Nephron (organoid): ENCODE measurements at regions not wholly inside any gene's neighbourhood (a gene's known extent, or its start where the extent isn't known, plus 50 kb on each side); places are given as distances from the start of the nearest gene placed in this dataset.

Source experiments
- H3K27ac Mint-ChIP-seq, 3 experiments: 2 replicates each; pipeline ENCODE4 v1.8.0; 2020; ENCODE audit warnings: mixed read lengths in 3 of 3, mild to moderate bottlenecking in 2 of 3, moderate library complexity in 1 of 3
- H3K27me3 Mint-ChIP-seq: 2 replicates; pipeline ENCODE4 v1.8.0; 2021; ENCODE audit warnings: low read depth, mild to moderate bottlenecking, moderate library complexity, mixed read lengths
- H3K36me3 Mint-ChIP-seq: 2 replicates; pipeline ENCODE4 v1.8.0; 2020; ENCODE audit warnings: low read depth, mixed read lengths
- H3K4me1 Mint-ChIP-seq: 2 replicates; pipeline ENCODE4 v1.8.0; 2020; ENCODE audit warnings: mixed read lengths
- H3K4me3 Mint-ChIP-seq, 3 experiments: 2 replicates each; pipeline ENCODE4 v1.8.0; 2020; ENCODE audit warnings: mild to moderate bottlenecking in 3 of 3, mixed read lengths in 3 of 3, moderate library complexity in 2 of 3
- H3K9me3 Mint-ChIP-seq: 2 replicates; pipeline ENCODE4 v1.8.0; 2020; ENCODE audit warnings: mixed read lengths
- TF ChIP-seq, protein P1 (sequence below), 3 experiments: fragments of 200-600 bp; sonication (generic); IDR thresholded peaks; one replicate each; pipeline ENCODE4 v1.5.0; 2021; ENCODE audit warnings: antibody characterized with exemption in 3 of 3; ENCODE audit not compliant: unreplicated experiment in 3 of 3

DNA sequence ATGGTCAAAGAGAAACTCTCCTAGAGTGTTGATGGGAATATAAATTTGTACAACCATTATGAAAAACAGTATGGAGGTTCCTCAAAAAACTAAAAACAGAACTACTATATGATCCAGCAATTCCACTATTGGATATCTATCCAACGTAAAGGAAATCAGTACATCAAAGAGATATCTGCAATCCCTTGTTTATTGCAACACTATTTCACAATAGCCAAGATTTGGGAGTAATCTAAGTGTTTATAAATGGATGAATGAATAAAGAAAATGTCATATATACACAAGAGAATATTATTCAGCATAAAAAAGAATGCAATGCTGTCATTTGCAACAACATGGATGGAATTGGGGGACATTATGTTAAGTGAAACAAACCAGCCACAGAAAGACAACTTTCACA is 1118.1 kb upstream of the PRKX start:
- Mint-ChIP-seq H3K4me1 (no peaks in the 10 kb centered on the region), H3K9me3 (peaks cover 2% of the 10 kb centered on the region), H3K36me3 (no peaks in the 10 kb centered on the region), H3K27me3 (no peaks in the 10 kb centered on the region), H3K27ac (no peak overlapping the region), H3K4me3 (no peak overlapping the region)
- TF ChIP-seq, protein P1, sequence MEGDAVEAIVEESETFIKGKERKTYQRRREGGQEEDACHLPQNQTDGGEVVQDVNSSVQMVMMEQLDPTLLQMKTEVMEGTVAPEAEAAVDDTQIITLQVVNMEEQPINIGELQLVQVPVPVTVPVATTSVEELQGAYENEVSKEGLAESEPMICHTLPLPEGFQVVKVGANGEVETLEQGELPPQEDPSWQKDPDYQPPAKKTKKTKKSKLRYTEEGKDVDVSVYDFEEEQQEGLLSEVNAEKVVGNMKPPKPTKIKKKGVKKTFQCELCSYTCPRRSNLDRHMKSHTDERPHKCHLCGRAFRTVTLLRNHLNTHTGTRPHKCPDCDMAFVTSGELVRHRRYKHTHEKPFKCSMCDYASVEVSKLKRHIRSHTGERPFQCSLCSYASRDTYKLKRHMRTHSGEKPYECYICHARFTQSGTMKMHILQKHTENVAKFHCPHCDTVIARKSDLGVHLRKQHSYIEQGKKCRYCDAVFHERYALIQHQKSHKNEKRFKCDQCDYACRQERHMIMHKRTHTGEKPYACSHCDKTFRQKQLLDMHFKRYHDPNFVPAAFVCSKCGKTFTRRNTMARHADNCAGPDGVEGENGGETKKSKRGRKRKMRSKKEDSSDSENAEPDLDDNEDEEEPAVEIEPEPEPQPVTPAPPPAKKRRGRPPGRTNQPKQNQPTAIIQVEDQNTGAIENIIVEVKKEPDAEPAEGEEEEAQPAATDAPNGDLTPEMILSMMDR (IDR thresholded peaks at IDR 0.05; ENCODE audit: unreplicated experiment in 3 of 3): no peak

DNA sequence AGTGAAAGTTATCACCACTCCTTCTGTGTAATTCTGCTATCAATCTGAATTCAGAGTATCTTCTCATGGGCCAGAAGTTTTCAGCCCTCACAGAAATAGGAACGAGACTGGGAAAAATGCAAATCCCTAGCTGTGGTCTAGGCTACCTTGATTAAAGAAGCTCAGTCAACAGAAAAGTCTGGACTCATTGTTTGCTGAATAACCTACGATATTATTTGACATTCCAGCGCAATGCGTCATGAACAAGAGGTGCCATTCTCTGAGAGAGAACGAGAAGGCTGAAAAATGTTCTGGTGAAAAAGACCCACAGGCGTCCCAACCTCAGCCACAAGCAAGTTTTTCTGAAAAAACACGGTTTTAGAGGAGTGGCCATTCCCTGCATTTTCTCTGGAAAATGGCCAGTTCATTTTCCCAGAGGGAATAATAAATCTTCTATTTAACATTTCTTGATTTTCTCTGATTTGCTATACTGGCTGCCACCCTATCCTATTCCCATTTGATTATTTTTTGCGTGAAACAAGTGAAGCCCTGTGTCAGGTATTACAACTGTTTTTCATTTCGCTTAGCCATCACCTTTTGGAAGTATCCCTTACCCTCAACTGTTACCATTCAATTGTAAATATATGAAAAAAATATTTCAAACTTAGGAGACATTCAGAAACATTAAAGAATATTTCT is 1117.6 kb upstream of the PRKX start:
- Mint-ChIP-seq H3K9me3 (peaks cover 2% of the 10 kb centered on the region), H3K4me3 (no peak overlapping the region), H3K27me3 (no peaks in the 10 kb centered on the region), H3K27ac (no peak overlapping the region), H3K36me3 (no peaks in the 10 kb centered on the region), H3K4me1 (no peaks in the 10 kb centered on the region)
- TF ChIP-seq, protein P1 (IDR thresholded peaks at IDR 0.05; ENCODE audit: unreplicated experiment in 3 of 3): no peak

DNA sequence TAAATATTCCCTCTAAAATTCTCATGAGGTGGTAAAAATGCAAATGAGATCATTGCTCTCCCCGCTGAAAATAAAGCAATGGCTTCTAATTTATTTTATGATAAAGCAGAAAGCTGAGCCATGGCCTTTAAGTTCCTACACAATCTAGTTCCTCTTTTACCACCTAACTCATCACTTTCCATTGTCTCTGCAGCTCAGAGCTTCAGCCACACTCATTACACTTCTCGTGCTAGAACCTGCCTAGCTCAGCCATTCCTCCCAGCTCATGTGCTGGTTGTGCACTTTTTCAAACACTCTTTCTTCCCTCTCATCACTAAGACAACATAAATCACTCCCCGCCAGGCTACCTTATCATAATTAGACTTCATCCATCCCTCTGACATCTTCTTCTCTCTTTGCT is 1112.1 kb upstream of the PRKX start:
- H3K27me3 Mint-ChIP-seq: peaks cover 2% of the 10 kb centered on the region
- H3K27ac Mint-ChIP-seq: peak overlapping the region in 1 of 3 experiments; percentile 0
- no peaks in the 10 kb centered on the region for H3K9me3 Mint-ChIP-seq
- TF ChIP-seq, protein P1 (IDR thresholded peaks at IDR 0.05; ENCODE audit: unreplicated experiment in 3 of 3): no peak
- H3K4me3 Mint-ChIP-seq: no peak overlapping the region
- no peaks in the 10 kb centered on the region for H3K36me3 Mint-ChIP-seq
- H3K4me1 Mint-ChIP-seq: no peaks in the 10 kb centered on the region

DNA sequence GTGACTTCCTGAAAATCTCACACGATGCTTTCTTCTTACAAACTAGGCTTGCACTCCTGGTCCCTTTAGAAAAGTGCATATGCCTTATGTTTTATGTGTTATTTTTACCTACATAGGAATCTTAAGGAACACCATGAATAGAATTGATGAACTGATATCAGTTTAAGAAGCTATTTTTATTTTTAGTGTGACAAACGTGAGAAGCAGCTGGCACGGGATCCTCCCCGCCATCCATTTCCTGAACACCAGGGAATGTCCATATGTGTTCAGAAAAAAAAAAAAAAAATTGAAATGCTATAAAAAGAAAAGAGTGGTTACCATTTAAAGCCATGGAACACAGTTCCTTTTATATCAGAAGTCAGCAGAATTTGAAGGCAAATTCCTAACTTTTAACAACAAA is 1096.1 kb upstream of the PRKX start:
- peaks cover 9% of the 10 kb centered on the region for H3K4me1 Mint-ChIP-seq
- H3K36me3 Mint-ChIP-seq: no peaks in the 10 kb centered on the region
- H3K9me3 Mint-ChIP-seq: peaks cover 1% of the 10 kb centered on the region
- H3K27ac Mint-ChIP-seq: peak overlapping the region in 1 of 3 experiments; percentile 22
- no peaks in the 10 kb centered on the region for H3K27me3 Mint-ChIP-seq
- no peak overlapping the region for H3K4me3 Mint-ChIP-seq
- TF ChIP-seq, protein P1 (IDR thresholded peaks at IDR 0.05; ENCODE audit: unreplicated experiment in 3 of 3): no peak

DNA sequence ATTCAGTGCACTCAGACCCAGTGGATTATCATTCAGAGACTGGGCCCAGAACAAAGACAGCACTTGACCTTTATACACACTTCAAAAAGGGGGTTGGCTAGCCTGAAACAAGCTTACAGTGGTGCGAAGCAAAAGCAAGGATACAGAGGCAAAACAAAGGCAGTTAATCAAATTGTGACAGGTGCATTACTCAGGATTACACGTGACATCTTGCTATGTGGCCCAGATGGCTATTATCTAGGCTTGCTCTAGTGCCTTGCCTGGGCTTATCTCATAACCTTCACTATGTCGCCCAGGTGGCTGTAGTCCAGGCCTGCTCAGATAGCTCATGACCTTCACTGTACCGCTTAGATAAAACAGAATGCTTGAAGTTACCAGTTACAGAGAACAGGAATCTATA is 1092.1 kb upstream of the PRKX start:
- Mint-ChIP-seq H3K9me3 (peaks cover 3% of the 10 kb centered on the region), H3K27me3 (no peaks in the 10 kb centered on the region), H3K36me3 (no peaks in the 10 kb centered on the region), H3K4me1 (peaks cover 9% of the 10 kb centered on the region), H3K27ac (no peak overlapping the region), H3K4me3 (no peak overlapping the region)
- TF ChIP-seq, protein P1 (IDR thresholded peaks at IDR 0.05; ENCODE audit: unreplicated experiment in 3 of 3): no peak

DNA sequence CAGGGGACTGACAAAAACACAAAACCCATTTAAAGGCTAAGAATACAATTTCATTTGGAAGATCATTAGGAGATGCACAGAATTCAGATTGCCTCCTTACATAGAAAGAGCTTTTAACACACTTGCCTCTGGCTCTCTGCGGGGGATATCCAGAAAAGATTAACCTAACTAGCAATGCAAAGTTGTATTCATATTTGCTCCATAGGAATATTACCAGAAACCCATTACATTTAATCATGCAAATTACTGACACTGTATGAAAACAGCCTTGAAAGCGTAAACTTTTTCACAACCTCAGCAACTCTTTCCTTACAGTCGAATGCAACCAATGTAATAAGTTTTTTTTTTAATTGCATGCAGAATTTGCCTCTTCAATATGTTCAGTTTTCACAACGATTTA is 1087.3 kb upstream of the PRKX start:
- Mint-ChIP-seq H3K27ac (no peak overlapping the region), H3K4me1 (no peaks in the 10 kb centered on the region), H3K36me3 (no peaks in the 10 kb centered on the region), H3K27me3 (no peaks in the 10 kb centered on the region), H3K9me3 (peaks cover 3% of the 10 kb centered on the region), H3K4me3 (no peak overlapping the region)
- TF ChIP-seq, protein P1 (IDR thresholded peaks at IDR 0.05; ENCODE audit: unreplicated experiment in 3 of 3): no peak
